NCI-H526 (cell line): ENCODE measurements at regions not wholly inside any gene's neighbourhood (a gene's known extent, or its start where the extent isn't known, plus 50 kb on each side); places are given as distances from the start of the nearest gene placed in this dataset.

Experiments used
- DNase-seq, 2 experiments: peaks; one replicate each; lab custom pipeline; 2025; lab: John Stamatoyannopoulos, UW

DNA sequence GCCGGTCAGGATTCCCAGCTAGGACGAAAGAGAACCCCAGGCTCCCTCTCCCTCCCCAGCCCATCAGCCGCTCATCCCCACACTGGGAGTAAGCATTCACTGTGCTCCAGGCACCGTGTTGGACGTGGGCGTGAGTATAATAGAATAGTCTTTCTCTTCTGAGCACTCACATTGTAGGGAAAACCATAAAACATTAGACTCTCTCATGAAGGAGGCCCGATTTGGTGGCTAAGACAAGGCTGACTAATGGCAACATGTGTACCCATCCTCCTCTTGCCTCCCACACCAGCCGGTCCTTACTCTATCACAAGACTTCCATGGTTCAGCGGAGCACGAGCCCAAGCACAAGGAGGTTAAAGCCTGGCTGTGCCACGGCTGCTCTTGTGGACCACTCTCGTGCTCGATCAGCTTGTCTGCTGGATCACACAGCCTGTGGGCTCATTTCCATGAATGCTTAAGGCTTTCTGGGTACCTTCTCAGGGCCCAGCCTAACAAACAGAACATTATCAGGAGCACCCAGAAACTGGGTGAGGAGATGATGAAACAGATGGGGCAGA lies 540.9 kb upstream of the RAB6C start:
- DNase-seq, result no peak

DNA sequence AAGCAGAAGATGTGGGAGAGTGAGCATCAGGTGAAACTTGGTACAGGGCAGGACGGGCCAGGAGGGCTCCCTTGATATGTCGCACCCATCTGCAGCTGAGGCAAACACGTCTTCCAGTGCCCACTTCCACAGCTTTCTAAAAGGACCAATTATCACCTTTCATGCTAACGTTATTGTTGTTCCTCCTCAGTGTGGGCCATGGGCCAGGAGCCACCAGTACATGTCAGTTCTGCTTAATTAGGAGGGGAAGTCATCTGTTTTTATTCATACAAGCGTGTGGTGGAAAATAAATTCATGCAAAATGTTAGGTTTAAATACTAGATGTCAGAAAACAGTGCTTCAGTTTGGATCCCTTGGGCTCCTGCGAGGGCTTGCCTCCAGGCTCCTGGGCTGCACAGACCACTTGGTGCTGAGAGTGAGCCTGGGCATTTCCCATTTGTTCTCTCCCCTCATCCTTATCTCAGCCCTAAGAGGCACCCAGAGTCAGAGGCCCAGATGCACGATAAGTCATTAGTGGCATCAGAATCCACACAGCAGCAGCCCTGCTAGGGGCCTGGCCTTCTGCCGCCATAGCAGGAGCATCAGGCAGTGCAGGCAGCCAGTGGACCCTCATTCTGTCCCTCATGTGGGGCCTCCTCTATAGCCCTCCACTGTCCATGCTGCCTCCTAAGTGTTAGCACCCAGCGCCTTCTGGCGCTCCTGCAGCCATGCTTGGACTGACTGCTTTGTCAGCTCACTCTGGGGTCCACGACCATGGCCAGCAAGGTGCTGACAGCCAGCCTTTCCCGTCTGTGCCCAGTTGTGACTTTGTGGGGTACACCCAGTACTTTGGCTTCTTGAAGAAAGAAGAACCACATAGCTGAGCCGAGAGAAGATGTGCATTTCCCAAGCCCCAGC lies 539.8 kb upstream of the RAB6C start:
- no peak for DNase-seq

DNA sequence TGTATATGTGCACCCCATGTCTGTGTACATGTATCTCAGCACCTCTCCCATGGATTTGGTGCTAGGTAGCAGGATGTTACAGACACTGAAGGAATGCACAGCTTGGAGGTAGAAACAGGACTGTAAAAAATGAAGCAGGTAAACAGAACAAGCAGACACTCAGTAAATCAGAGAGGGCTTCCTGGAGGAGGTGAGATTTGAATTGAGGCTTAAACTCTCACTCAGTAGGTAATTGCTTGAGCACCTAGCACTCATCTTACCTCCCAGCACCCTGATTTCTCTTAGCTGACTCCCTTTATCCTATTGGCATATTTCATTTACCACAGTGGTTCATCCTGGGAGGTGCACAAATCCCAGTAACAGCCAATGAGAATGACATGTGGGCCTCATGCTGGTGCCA lies 537.9 kb upstream of the RAB6C start:
- no peak for DNase-seq

DNA sequence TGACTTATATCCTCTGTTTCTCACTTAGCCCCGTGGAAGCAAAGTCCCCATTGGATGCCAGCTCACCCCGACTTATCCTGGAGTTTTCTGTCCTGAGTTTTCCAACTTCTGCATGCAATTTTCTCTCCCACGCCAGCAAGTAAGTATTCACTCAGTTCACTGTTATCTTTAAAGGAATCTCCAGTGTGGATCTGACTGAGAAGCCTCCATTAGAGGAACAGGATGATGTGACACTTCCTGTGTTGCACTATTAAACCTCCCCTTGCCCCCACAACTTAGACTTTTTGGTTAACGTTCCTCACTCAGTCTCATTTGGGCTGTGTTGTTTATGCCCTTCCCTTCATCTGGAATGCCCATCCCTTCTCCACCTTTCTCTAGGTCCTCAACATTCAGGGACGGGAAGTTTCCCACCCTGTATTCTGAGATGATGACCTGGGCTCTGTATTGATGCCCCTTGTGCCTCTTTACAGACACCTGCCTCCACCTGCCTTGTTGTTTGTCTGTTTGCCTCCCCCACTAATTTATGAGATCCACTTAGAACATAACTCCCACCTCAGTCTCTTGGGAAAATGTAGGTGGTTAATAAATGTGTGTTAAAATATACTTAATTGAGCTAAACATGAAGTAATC lies 536.1 kb upstream of the RAB6C start:
- DNase-seq, result no peak

DNA sequence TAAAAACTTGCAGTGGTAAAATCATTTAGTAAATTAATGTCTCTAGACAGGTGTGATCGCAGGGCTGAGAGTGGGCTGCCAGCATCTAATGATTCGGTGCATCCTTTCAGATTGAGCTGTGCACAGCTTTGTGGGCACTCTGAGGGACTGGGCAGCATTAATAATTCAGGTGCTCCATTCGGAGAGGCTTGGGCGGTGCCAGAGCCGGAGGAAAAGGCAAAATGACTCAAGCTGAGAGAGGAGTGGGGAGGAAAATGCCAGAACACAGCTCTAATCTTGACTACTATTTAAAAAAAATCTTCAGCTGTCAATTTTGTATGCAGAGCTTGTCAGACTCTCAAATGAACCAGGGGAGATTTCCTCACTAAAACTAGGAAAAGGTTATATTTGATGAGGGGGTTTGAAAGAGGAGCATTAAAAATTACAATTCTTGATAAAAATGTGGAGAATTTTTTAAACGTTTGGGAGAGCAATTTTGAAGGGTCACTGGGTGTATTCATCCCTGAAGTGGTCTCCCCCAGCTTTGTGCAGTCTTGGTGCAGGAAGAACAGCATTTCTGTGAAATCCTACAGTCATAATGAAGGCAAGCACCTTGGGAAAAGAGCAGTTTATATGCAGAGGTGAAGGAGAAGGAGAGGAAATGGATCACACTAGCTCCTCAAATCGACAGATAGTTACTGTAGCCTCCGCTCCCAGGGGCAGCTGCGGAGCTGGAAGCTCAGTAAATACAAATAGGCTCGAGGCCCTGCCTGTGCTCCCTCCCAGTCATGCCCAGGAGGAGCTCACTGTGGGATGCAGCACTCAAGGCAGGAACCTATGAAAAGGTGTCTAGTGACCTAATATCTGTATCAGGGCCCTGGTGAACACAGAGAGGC lies 535.4 kb upstream of the RAB6C start:
- DNase-seq, result no peak

DNA sequence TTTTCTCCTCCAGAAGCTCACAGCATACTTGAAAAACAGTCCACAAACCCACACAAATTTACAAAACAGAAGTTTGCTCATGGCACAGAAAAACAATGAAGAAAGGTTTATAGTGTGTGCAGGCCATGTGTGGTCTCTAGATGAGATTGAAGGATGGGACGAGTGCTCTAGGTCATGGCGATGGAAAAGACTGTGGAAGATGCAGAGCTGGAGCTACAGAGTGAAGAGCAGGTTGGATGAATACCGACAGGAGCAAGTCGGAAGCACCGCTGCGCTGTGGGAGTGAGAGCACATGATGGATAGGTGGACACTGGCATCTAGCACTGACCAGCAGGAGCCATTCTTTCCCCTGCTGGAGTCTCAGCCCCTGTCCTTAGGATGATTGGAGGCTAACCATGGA lies 534.7 kb upstream of the RAB6C start:
- DNase-seq, result no peak

DNA sequence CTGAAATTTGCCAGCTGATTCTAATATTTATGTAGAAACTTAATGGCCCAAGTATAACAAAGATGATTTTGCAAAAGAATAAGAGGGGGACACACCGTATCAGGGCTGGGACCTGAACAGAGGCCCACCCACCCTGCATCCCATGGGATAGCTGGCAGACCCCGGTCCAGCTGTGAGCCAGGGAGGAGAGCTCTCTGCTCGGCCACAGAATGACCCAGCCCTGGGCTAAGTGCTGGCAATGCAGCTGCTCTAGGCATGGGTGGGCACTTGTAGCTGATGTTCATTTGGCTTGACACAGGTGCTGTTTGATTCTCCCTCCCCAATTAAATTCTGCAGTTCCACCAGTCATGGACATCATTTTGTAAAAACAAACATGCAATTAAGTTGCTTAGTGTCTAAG lies 522.8 kb upstream of the RAB6C start:
- no peak for DNase-seq

DNA sequence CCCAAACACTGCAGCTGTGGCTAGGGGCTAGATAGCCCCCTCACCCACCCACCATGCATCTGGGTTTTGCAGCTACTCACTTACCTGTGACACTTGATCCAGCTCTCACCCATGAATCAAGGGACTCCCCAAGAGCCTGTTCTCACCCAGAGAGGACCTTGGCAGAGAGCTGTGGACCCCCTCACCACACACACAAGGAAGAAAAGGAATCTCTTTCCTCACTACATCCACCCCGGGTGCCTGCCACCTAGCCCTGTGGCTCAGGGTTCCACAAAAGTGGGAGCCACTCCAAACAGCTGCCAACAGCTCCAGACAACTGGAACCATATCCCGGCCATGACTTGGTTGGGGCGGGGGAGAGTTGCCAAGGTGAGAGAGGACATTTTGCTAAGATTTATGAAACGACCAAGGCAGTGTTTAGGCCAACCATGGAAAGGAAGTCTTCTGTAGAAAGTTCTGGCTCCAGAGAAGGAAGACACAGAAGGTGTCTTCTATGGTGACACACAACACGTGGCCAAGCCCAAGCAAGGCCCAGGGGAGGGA lies 522.1 kb upstream of the RAB6C start:
- DNase-seq, result no peak

DNA sequence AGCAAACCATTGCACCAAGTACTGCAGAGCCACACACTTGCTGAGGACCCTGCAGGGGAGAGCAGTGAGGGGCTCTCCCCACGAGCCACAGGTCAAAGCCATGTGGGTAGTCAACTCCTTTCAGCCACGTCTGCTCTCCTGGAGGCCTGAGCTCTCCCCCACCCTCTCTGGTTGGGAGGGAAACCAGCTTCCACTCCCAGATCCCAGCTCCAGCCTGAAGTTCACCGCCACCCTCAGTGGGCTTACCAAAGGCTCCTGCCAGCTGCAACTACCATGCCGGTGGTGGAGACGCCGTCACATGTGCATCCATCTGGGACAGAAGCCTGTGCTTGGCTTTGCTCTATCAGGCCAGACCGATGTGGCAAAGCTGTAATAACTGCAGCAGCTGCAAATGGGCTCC lies 521.5 kb upstream of the RAB6C start:
- no peak for DNase-seq

DNA sequence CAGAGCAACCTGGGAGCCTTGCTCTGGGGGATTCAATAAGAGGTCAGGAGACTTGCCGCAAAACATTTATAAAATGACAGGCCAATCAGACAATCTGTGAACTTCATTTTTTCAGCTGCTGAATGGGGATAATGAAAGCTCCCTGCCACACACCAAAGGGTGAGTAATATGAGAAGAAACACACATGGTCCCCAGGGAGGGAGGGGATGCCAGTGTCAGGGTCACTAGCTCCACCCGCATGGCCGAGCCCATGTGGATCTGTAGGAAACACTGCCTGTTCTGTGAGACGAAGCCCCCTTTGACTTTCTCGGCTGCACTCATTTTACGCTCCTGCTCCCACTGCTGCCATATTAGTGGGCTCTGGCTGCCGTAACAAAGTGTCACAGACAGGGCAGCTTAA lies 521.0 kb upstream of the RAB6C start:
- DNase-seq, result no peak

DNA sequence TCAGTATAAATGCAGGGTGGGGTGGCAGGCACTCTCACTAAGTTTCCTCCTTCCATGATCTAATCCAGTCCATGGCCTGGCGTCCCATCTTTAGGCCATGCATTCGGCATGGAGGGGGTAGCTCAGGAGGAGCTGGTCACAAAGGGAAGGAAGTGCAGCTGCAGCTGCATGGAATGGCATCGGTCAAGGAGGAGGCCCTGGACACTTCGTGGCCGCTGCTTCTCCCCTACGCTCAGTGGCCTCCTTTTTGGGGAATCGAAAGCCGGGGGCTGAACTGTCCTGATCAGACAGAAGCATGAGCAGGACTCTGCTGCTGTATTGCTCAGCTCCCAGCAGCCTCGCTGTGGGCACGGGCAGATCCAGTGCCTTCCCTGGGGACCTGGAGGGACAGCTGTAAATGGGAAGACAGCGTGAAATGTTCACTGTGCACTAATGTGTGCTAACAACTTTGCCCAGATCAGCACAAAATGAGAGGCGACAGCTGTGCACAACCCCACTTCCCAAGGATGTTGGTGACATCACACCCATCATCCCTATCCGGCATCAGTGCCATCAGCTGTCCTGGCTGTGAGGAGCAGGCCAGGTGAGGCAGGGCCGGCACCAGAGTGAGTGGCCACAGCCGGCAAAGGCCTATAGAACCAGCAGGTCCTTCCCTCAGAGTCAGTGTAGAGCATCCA lies 520.1 kb upstream of the RAB6C start:
- no peak for DNase-seq

DNA sequence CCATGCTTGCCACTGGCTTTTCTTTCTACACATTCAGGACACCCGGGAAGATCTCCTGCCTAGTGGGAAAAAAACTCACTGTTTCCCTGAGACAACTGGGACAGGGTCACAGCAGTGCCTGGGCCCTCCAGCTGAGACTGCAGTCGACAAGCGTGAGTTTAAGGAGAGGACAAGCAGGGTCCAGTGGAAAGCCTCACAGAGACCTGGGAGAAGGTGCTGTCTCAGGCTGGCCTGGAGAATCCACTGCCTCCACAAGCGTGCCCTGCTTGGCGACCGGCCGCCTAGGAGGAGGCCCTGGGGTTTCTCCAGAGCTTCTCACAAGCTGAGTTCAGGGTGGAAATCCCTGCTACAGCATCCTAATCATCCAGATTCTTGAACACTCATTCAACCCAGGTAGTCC lies 519.6 kb upstream of the RAB6C start:
- DNase-seq, result no peak

DNA sequence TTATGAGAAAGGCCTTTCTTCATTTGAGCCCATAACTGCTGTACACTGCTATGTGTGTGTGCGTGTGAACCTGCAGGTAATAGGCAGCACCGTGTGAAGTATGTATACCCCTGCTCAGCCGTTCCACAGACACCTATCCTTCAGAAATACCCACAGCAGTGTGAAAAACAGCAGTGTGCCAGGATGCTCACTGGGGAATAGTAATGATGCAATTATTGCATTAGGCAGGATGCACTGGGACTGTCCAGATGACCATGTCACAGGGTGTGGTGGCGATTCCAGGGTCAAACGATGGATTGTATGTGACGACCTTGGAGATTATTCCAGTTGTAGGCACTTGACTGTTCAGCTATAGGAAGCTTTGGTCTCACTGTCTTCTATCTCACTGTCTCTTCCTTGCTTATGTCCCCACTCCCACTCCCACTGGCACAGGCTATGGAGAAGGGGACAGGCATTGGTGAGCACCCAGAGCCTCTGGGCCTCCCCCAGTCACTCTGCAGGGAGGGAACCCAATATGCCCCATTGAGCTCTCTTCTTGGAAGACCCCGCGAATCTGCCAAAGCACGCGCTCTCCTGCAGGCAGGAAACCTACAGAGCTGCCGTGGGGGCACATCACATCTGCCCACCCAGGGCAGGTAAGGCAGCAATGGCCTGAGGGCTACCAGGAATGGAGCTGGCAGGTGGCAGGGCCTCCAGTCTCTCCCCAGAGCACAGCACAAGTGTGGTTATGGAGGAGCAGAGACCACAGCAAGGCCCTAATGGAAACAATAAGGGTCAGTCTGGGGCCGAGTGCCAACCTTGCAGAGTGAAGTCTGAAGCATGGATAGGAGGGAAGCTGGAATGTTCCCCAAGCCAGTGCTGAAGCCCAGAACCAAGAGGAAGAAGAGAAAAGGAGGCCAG lies 518.9 kb upstream of the RAB6C start:
- DNase-seq, result no peak

DNA sequence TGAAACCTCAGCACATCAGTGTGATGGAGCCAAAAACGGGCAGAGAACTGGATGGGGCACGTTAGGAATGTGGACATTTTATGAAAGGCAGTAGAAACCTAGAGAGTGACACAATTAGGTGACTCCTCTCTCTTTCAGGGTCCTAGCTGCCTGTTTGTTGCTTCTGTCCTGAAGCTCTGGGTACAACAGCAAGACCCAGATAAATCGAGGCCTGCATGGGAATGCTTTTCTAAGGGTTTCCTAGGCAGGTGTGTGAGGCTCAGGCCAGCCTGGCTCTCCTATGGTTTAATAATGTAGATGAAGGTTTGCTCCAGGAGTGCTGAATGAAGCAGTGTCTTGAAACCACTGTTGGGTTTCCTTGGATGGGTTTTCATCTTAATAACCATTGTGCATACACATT lies 517.1 kb upstream of the RAB6C start:
- DNase-seq, result no peak

DNA sequence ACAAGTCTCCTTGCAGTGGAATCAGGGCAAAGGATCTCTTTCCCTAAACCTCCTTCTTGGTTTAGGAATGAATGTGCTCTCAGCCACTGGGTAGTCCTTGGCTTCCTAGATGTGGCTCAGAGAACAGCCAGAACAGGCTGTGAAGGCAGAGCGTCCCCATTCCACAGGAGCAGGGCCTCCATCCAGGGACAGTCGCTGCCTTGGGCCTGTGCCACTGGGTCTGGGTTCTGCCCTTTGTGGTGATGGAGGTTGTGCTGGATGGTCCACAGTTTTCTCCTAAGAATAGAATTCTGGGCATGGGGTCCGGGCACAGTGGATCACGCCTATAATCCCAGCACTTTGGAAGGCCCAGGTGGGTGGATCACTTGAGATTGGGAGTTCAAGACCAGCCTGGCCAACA lies 516.5 kb upstream of the RAB6C start:
- DNase-seq, result no peak

DNA sequence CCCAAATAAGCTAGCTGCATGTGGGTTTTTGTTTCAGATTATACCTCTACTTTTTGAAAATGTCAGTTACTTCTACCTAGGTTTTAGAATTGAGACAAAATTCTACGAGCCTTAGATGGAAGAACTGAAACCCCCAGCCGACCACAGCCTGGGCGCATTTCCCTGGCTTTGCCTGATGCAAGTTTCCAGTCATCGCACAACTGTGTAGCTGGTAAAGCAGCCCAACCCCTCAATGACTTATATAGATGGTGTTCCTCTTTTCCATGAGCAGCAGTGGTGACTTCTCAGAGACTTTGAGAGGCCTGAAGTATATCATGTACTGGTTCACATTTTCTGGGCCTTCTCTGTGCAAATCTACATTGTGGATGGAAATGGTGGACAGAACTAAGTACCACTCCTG lies 515.4 kb upstream of the RAB6C start:
- DNase-seq, result no peak

DNA sequence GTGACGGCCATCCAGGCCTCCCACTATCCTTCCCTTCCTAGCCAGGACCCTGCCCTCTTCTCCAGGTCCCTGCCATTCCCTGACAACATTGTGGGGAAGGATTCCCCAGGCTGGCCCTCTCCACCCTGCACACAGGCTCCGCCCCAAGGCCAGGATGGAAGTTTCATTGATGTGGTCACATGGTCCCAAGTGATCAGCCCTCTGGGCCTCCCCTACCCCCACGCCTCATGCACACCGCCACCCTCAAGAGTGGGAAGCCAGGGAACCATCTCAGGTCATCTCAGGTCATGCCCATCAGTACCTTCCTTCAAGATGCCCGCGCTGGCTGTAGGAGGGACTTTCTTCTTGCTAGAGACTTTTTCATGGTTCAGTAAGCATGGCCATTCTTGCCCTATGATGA lies 514.8 kb upstream of the RAB6C start:
- no peak for DNase-seq

DNA sequence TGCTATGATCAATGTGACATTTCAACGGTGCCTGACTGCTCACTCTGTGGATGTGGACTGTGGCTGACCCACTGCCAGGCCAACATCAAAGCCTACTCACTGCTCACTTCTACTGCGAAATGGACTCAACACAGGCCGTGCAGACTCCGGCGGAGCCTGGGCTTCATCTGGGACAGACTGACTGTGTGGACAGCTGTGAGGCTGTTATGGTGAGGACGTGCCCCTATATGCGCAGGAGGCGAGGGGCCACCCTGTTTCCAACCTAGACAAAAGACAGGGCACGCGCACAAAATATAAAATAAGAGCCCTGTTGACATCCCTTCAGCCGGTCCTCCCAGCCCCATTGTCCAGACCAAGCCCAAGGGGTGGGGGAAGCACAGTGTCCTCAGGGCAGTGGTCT lies 514.4 kb upstream of the RAB6C start:
- no peak for DNase-seq

DNA sequence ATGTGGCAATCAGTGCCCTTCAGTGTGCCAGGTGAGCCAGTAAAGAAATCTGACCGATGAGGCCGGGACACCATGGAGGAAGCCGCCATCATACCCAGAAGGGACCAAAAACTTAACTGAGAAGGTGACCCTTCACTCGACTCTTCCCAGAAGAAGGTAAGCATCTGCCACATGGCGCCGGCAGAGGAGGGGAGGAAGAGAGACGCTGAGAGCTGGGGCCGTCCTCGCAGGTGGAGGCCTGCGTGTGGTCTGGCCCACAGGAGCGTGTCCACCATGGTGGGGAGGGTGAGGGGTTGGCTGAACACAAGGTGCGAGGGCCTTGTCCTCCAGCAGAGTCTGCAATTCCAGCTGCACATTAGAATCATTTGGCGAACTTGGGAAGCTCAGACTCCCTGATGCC lies 513.1 kb upstream of the RAB6C start:
- no peak for DNase-seq

DNA sequence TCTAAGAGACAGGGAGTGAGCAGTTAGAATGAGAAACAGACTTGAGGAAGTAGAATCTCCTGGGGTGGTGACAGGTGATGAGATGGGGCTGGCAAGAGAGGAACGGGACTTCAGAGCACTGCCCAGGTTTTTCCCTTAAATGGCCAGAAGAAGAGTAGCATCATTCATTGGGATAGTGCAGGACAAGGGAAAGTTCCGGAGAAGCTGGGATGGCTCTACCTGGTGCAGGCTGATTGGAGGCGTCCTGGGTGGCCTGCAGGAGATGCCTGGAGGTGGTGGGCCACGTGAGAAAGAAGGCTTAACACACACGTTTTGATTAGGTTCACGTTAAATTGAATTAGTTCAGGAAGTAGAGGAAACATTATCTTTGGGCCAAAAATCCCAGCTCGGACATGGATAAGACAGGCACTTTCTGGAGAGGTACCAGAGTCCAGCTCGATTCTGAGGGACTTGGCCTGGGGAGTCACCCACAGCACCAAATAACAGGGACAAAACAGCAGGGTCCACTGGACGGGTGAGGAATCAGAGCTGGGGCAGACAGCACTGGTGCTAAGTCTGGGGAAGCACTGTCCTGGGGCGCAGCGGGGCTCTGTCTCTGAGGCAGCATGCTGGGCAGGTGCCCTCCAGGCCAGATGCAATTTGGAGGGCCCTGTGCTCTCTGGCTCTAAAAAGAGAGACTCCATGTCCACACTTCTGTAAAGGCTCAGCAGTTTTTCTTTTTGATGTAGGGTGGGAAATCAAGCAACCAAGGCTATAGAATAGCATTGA lies 512.3 kb upstream of the RAB6C start:
- DNase-seq, result no peak
